Activated effector memory CD4-positive, alpha-beta T cell treated with Interleukin-2 at 50 U/mL for 16 hours (primary cell): ENCODE measurements at regions not wholly inside any gene's neighbourhood (a gene's known extent, or its start where the extent isn't known, plus 50 kb on each side); places are given as distances from the start of the nearest gene placed in this dataset.

Source experiments
- DNase-seq: peaks from one replicate; pipeline ENCODE4 v3.0.0-alpha.2; 2020

GRCh38 chr16:6349725-6350124, 982.9 kb upstream of the RBFOX1 start:
- DNase-seq = no peak

- no peak for DNase-seq
Measured at GRCh38 chr16:6345090-6345489, 987.6 kb upstream of the RBFOX1 start.

GRCh38 chr16:6343157-6343556, 989.5 kb upstream of the RBFOX1 start:
- DNase-seq = no peak

GRCh38 chr16:6341981-6342380, 990.7 kb upstream of the RBFOX1 start:
- no peak for DNase-seq

- DNase-seq = no peak
Measured at GRCh38 chr16:6335072-6335471, 997.6 kb upstream of the RBFOX1 start.

GRCh38 chr16:6331770-6332169, 1000.9 kb upstream of the RBFOX1 start:
- DNase-seq = no peak

- DNase-seq = no peak
Measured at GRCh38 chr16:6317934-6318333, 1014.7 kb upstream of the RBFOX1 start.

GRCh38 chr16:6309271-6309670, 1023.4 kb upstream of the RBFOX1 start:
- no peak for DNase-seq

GRCh38 chr16:6308176-6308575, 1024.5 kb upstream of the RBFOX1 start:
- no peak for DNase-seq

GRCh38 chr16:6300523-6300922, 1032.1 kb upstream of the RBFOX1 start:
- DNase-seq = no peak

- no peak for DNase-seq
Measured at GRCh38 chr16:6297666-6298410, 1034.8 kb upstream of the RBFOX1 start.

GRCh38 chr16:6286176-6286575, 1046.5 kb upstream of the RBFOX1 start:
- no peak for DNase-seq

GRCh38 chr16:6284731-6285130, 1047.9 kb upstream of the RBFOX1 start:
- DNase-seq = no peak

GRCh38 chr16:6281994-6282393, 1050.7 kb upstream of the RBFOX1 start:
- DNase-seq = no peak

- DNase-seq = no peak
Measured at GRCh38 chr16:6281274-6281673, 1051.4 kb upstream of the RBFOX1 start.

GRCh38 chr16:6280055-6280454, 1052.6 kb upstream of the RBFOX1 start:
- no peak for DNase-seq

- no peak for DNase-seq
Measured at GRCh38 chr16:6279286-6279685, 1053.4 kb upstream of the RBFOX1 start.

- no peak for DNase-seq
Measured at GRCh38 chr16:6274351-6274750, 1058.3 kb upstream of the RBFOX1 start.

- DNase-seq = no peak
Measured at GRCh38 chr16:6267682-6268081, 1065.0 kb upstream of the RBFOX1 start.

GRCh38 chr16:6266703-6267102, 1065.9 kb upstream of the RBFOX1 start:
- no peak for DNase-seq

GRCh38 chr16:6265968-6266367, 1066.7 kb upstream of the RBFOX1 start:
- DNase-seq = no peak

- DNase-seq = no peak
Measured at GRCh38 chr16:6258056-6258455, 1074.6 kb upstream of the RBFOX1 start.

GRCh38 chr16:6252541-6252940, 1080.1 kb upstream of the RBFOX1 start:
- no peak for DNase-seq

GRCh38 chr16:6250511-6250910, 1082.1 kb upstream of the RBFOX1 start:
- DNase-seq = no peak

- DNase-seq = no peak
Measured at GRCh38 chr16:6249863-6250262, 1082.8 kb upstream of the RBFOX1 start.
